SK-N-SH treated with all-trans-retinoic acid at 6 μM for 48 hours (cell line): ENCODE measurements at regions not wholly inside any gene's neighbourhood (a gene's known extent, or its start where the extent isn't known, plus 50 kb on each side); places are given as distances from the start of the nearest gene placed in this dataset.

Source experiments
- ATAC-seq: fragments of 200-7000 bp; cut with Tn5 transposase; 3 replicates; pipeline ENCODE4 v1.9.1; 2020; ENCODE audit warnings: mild to moderate bottlenecking, moderate library complexity
- ARNTL ChIP-seq: fragments of 450-650 bp; formaldehyde crosslinking; IDR thresholded peaks from 2 replicates; pipeline ENCODE4 v1.5.0; 2020; ENCODE audit warnings: low read depth, mild to moderate bottlenecking, moderate library complexity, borderline replicate concordance
- BACH2 ChIP-seq: fragments of 250-450 bp; sonication (Bioruptor Pico); IDR thresholded peaks from 2 replicates; pipeline ENCODE4 v1.9.0; 2021; ENCODE audit warnings: mild to moderate bottlenecking, borderline replicate concordance
- ESRRG ChIP-seq: fragments of 250-450 bp; sonication (Bioruptor Pico); IDR thresholded peaks from 2 replicates; pipeline ENCODE4 v1.6.1; 2021; ENCODE audit warnings: mild to moderate bottlenecking
- GLIS3 ChIP-seq: fragments of 250-450 bp; sonication (Bioruptor Pico); IDR thresholded peaks from 2 replicates; pipeline ENCODE4 v1.5.0; 2020; ENCODE audit warnings: mild to moderate bottlenecking, moderate library complexity
- OSR1 ChIP-seq: fragments of 250-450 bp; sonication (Bioruptor Pico); IDR thresholded peaks from 2 replicates; pipeline ENCODE4 v1.8.0; 2022; ENCODE audit warnings: moderate library complexity, mild to moderate bottlenecking, inconsistent platforms
- PATZ1 ChIP-seq: fragments of 250-450 bp; sonication (Bioruptor Pico); IDR thresholded peaks from 2 replicates; pipeline ENCODE4 v1.8.0; 2020; ENCODE audit warnings: mild to moderate bottlenecking, moderate library complexity, borderline replicate concordance
- SNAI2 ChIP-seq: fragments of 250-450 bp; sonication (Bioruptor Pico); IDR thresholded peaks from 2 replicates; pipeline ENCODE4 v1.5.0; 2020; ENCODE audit warnings: mild to moderate bottlenecking, moderate library complexity
- TOX ChIP-seq: fragments of 250-450 bp; sonication (Bioruptor Pico); IDR thresholded peaks from 2 replicates; pipeline ENCODE4 v1.8.0; 2021; ENCODE audit warnings: mild to moderate bottlenecking, moderate library complexity, borderline replicate concordance
- ZC3H10 ChIP-seq: fragments of 250-450 bp; sonication (Bioruptor Pico); IDR thresholded peaks from 2 replicates; pipeline ENCODE4 v1.5.1; 2021; ENCODE audit warnings: mild to moderate bottlenecking, moderate library complexity
- ZFP3 ChIP-seq: fragments of 250-450 bp; sonication (Bioruptor Pico); IDR thresholded peaks from 2 replicates; pipeline ENCODE4 v1.5.0; 2020; ENCODE audit warnings: mild to moderate bottlenecking, moderate library complexity
- ZFP30 ChIP-seq: fragments of 450-650 bp; formaldehyde crosslinking; IDR thresholded peaks from 2 replicates; pipeline ENCODE4 v1.5.0; 2022; ENCODE audit warnings: mild to moderate bottlenecking, moderate library complexity
- ZNF565 ChIP-seq: fragments of 450-650 bp; formaldehyde crosslinking; conservative IDR thresholded peaks from 2 replicates; pipeline ENCODE4 v1.5.0; 2020; ENCODE audit warnings: low read depth, mild to moderate bottlenecking, moderate library complexity
- ZNF70 ChIP-seq: fragments of 450-650 bp; formaldehyde crosslinking; IDR thresholded peaks from 2 replicates; pipeline ENCODE4 v1.5.0; 2020; ENCODE audit warnings: mild to moderate bottlenecking, moderate library complexity
- ZNF8 ChIP-seq: fragments of 450-650 bp; formaldehyde crosslinking; IDR thresholded peaks from 2 replicates; pipeline ENCODE4 v1.5.0; 2020; ENCODE audit warnings: mild to moderate bottlenecking, moderate library complexity
- TF ChIP-seq, protein P1 (sequence below): fragments of 250-450 bp; sonication (Bioruptor Pico); IDR thresholded peaks from 2 replicates; pipeline ENCODE4 v1.5.0; 2020; ENCODE audit warnings: mild to moderate bottlenecking, moderate library complexity
- TF ChIP-seq, protein P2 (sequence below): fragments of 250-450 bp; sonication (Bioruptor Pico); IDR thresholded peaks from 2 replicates; pipeline ENCODE4 v1.8.0; 2021; ENCODE audit warnings: low read depth, mild to moderate bottlenecking, moderate library complexity, borderline replicate concordance

- TF ChIP-seq, protein P1, sequence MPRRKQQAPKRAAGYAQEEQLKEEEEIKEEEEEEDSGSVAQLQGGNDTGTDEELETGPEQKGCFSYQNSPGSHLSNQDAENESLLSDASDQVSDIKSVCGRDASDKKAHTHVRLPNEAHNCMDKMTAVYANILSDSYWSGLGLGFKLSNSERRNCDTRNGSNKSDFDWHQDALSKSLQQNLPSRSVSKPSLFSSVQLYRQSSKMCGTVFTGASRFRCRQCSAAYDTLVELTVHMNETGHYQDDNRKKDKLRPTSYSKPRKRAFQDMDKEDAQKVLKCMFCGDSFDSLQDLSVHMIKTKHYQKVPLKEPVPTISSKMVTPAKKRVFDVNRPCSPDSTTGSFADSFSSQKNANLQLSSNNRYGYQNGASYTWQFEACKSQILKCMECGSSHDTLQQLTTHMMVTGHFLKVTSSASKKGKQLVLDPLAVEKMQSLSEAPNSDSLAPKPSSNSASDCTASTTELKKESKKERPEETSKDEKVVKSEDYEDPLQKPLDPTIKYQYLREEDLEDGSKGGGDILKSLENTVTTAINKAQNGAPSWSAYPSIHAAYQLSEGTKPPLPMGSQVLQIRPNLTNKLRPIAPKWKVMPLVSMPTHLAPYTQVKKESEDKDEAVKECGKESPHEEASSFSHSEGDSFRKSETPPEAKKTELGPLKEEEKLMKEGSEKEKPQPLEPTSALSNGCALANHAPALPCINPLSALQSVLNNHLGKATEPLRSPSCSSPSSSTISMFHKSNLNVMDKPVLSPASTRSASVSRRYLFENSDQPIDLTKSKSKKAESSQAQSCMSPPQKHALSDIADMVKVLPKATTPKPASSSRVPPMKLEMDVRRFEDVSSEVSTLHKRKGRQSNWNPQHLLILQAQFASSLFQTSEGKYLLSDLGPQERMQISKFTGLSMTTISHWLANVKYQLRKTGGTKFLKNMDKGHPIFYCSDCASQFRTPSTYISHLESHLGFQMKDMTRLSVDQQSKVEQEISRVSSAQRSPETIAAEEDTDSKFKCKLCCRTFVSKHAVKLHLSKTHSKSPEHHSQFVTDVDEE (CRISPR knock-in tag) = no peak
- TF ChIP-seq OSR1 = no peak
- no peak for TF ChIP-seq TOX (CRISPR knock-in tag)
- TF ChIP-seq SNAI2 (CRISPR knock-in tag) = no peak
- TF ChIP-seq, protein P2, sequence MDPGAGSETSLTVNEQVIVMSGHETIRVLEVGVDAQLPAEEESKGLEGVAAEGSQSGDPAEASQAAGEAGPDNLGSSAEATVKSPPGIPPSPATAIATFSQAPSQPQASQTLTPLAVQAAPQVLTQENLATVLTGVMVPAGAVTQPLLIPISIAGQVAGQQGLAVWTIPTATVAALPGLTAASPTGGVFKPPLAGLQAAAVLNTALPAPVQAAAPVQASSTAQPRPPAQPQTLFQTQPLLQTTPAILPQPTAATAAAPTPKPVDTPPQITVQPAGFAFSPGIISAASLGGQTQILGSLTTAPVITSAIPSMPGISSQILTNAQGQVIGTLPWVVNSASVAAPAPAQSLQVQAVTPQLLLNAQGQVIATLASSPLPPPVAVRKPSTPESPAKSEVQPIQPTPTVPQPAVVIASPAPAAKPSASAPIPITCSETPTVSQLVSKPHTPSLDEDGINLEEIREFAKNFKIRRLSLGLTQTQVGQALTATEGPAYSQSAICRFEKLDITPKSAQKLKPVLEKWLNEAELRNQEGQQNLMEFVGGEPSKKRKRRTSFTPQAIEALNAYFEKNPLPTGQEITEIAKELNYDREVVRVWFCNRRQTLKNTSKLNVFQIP (CRISPR knock-in tag) = no peak
- TF ChIP-seq ZNF70 (CRISPR knock-in tag) = no peak
- TF ChIP-seq ARNTL (CRISPR knock-in tag) = no peak
- TF ChIP-seq, all 23 proteins: peak for 0
These were observed 141.5 kb upstream of the ERCC6L2 start (continued) for GRCh38 chr9:95733741-95734666.

DNA sequence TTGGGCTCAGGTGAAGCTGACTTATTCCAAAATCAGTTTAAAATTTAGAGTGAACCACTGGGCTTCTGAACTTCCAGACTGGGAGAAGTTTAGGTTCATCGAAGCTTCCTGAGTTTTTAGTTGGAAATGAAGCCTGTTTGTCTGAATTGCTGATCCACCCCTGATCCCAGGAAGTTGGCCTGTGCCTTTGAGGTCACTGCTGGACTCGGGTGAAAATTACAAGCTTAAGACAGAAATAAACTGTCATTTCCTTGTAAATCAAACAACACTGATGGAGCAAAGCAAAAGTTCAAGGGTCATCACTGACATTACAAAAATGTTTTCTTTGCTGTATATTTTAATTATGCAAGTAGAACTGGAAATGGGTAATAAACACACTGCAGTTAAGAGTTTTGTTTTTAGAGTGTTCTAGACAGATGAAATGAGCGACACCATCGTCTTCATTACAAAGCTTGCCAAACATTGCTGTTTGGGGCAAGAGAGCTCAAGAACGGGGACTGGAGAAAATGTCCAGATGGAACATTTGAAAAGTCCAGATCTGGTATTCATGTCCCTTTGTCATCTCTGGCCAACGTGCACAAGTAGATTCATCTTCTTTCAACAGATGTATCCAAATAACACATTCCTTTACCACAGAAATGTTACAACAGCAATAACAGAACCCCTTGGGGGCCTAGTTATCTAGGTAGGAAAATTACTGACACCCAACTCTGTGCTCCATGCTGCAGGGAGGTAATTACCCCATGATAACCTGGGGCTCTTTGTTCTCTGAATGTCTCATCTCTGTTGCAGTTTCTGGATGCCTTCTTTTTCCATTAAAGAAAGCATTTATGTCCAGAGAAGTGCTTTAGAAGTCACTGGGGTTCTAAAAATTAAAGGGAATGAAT lies 142.4 kb upstream of the ERCC6L2 start:
- TF ChIP-seq ZFP3 (no peak), ESRRG (CRISPR knock-in tag) (no peak), GLIS3 (CRISPR knock-in tag) (no peak), TOX (CRISPR knock-in tag) (no peak), ZNF565 (CRISPR knock-in tag) (no peak), BACH2 (CRISPR knock-in tag) (no peak), SNAI2 (CRISPR knock-in tag) (no peak), PATZ1 (no peak), ZFP30 (no peak), ZC3H10 (CRISPR knock-in tag) (no peak), ARNTL (CRISPR knock-in tag) (no peak), ZNF8 (no peak)
- TF ChIP-seq, protein P2 (CRISPR knock-in tag) = no peak
- TF ChIP-seq, protein P1 (CRISPR knock-in tag) = no peak
- no peak for ATAC-seq
